ENCODE measurements at regions not wholly inside any gene's neighbourhood (a gene's known extent, or its start where the extent isn't known, plus 50 kb on each side); places are given as distances from the start of the nearest gene placed in this dataset.

- TF ChIP-seq ZNF274 (IDR thresholded peaks at IDR 0.05; ENCODE audit: low read depth, low read length) (no peak), YY1 (IDR thresholded peaks at IDR 0.05; ENCODE audit: insufficient read depth, insufficient read length) (no peak)
Measured at GRCh38 chr6:139528471-139528870, 154.0 kb upstream of the CITED2 start.
